ENCODE measurements at regions not wholly inside any gene's neighbourhood (a gene's known extent, or its start where the extent isn't known, plus 50 kb on each side); places are given as distances from the start of the nearest gene placed in this dataset.

DNA sequence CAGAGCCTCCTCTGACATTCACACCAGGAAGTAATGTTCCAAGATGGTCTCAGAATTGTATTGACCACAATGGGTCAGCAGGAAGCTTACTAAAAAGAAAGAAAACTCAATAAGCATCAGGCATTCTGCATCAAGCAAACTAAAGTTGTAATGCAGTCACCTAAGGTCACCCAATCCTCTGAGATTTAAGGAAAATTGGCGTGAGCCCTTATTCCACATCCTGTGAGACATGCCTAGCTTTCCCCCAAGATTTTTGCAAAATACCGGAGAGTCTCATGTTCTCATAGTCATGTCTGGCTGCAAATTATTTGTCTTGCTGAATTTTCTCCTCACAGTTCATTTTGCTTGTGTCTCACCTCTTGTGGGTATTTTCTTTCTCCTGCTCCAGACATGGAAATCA is 417.1 kb upstream of the SOX9 start:
- no peak for DNase-seq

GRCh38 chr17:71709271-71709890 is 411.4 kb upstream of the SOX9 start:
- no peak for DNase-seq

DNA sequence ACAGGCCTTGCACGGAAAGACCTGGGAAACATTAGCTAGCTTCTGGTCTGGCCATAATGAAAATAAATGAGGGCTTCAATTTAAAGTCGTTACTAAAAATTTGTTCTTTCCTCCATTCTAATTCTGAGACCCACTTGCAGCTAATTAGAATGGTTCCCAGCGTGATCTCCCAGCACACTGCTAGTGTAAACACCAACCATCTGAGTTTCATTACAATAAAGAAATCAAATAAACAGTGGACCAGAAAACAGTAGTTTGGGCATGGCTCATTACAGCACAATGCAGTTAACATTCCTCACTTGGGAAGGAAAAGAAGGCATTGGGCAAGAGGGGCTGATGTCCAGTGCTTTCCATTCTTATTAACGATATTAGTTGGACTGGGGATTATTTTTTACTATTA is 410.9 kb upstream of the SOX9 start:
- no peak for DNase-seq

- no peak for DNase-seq
Observed at GRCh38 chr17:71710816-71711215, 410.0 kb upstream of the SOX9 start.

DNA sequence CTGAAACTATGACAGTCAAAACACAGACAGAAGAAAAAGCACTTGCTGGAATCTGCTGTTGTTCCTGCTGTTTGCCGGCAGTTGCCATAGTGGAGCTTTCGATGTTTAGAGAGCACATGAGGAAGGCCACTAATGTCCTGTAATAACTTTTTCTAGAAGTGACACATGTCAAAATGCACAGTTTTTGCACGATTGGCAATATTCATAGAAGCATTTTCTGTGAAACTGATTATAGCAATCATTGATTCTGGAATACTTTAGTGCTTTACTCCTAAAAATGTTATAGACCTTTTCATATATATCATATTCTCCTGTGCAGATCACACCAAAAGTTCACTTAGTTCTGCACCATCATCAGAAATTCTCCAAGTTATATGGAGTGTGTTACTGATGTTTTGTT is 407.0 kb upstream of the SOX9 start:
- DNase-seq: no peak

- no peak for DNase-seq
Observed at GRCh38 chr17:71724339-71724738, 396.5 kb upstream of the SOX9 start.

DNA sequence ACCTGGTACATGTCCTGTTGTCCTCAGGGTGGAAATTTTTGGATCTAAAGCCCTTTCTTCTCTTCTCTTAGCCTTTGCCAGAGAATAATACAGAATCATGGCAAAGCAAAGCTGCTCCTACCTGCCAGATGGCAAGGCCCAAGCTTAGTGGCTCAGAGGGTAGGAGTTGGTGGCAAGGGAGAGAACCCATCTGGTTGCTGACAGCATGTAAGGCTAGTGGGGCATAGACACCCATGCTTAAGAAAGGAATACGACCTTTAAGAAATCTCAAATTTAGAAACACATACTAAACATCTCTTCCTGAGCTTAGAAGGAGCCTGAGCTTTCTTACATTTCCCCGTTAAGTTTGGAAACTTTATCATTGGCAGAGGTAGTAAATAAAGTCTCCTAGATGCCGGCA is 395.0 kb upstream of the SOX9 start:
- DNase-seq: no peak

- DNase-seq: no peak
Observed at GRCh38 chr17:71726341-71726740, 394.5 kb upstream of the SOX9 start.

GRCh38 chr17:71727292-71727691 is 393.5 kb upstream of the SOX9 start:
- no peak for DNase-seq

DNA sequence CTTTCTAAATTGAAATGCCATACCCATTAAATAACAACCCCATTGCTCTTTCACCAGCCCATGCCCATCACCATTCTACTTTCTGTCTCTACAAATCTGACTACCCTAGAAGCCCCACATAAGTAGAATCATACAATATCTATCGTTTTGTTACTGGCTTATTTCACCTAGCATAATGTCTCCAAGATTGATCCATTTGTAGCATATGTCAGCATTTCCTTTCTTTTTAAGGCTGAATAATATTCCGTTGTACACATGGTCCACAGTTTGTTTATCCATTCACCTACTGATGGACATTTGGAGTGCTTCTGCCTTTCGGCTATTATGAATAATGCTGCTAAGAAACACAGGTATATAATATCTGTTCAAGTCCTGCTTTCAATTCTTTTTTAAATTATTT is 393.1 kb upstream of the SOX9 start:
- no peak for DNase-seq

- no peak for DNase-seq
Observed at GRCh38 chr17:71730871-71731270, 389.9 kb upstream of the SOX9 start.

DNA sequence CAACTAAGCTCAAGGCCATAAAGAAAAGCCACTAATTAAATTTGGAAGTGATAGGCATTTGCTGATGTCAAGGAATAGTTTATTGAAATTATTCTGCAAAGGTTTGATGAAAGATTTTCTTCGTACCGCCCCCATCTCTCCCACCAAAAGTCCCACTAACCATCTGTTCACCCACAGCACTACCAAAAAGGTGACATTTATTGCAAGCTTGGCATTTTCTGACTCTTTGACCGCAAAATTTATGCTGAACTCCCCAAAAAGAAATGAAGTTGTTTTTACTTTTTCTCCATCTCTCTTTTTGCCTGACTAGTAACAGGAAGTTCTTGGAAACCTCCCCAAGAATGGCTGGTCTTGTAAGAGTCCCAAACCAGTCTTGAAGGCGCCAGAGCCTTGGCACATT is 384.9 kb upstream of the SOX9 start:
- no peak for DNase-seq

- no peak for DNase-seq
Observed at GRCh38 chr17:71740866-71741265, 380.0 kb upstream of the SOX9 start.

- DNase-seq: no peak
Observed at GRCh38 chr17:71741836-71742235, 379.0 kb upstream of the SOX9 start.

DNA sequence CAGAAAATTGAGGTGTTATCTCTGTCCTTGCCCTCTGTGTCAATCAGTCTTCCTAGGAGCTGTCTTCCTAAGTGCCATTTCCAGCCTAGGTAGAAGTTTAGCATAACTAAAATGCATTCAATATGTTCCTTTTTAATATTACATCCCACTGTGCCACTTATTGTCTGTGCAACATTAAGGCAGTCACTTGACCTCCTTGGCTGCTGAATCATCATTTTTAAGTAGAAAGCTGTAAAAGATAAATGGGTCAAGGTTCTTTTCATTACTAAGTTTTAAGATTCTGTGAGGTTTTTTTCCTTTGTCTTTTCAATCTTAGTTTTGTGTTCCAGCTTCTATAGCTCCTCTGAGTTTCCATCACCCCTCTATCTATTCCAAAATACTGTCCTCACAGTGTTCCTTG is 371.9 kb upstream of the SOX9 start:
- no peak for DNase-seq

DNA sequence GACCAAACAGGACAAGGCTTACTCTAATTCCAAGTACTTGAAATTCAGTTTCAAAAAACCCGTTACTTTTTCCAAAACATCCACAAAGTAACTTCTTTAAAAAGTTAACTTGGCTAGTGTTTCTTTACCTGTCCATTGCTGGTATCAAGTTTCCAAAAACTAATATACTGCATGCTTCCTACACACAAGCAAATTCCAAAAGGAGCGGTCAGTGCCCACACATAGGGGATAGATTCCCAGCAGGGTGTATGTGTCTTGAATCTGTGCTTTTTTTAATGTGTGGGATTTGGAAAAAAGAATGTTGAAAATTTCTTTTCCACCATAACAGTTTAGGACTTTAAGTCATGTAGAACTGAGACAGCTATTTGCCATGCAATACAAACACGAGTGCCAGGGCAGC is 367.8 kb upstream of the SOX9 start:
- DNase-seq: no peak

DNA sequence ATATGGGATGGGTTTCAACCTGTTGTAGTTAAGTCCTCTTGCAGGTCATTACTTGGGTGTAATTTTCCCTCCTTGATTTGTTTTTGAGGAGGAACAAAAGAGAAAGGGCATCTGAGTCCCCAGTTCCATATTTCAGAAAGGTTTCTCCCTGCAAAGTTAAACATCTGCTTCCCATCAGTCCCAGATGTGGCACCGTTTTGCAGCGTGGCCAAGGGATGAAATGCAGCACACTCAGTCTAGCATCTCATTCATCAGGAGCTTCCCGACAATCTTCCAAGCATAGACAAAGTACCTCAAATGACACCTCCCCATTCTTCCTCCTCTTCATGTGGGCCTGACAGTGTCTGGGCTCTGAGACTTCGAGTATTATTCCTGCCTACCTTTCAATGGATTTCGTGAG is 363.7 kb upstream of the SOX9 start:
- no peak for DNase-seq

DNA sequence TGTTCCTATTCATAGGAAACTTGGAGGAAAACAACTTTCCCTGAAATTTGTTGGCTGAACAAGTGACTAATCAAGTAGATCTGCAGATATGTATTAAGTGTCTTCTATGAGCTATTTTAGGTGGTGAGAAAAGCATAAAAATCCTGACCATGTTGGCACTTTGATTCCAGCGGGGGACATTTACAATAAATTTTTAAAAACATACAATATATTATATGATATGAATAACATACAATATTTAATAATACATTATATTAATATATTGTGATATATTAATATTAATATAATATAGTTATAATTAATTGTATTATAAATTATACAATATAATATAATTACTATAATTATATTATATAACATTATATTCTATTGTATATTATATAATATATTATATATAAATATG is 362.9 kb upstream of the SOX9 start:
- no peak for DNase-seq

DNA sequence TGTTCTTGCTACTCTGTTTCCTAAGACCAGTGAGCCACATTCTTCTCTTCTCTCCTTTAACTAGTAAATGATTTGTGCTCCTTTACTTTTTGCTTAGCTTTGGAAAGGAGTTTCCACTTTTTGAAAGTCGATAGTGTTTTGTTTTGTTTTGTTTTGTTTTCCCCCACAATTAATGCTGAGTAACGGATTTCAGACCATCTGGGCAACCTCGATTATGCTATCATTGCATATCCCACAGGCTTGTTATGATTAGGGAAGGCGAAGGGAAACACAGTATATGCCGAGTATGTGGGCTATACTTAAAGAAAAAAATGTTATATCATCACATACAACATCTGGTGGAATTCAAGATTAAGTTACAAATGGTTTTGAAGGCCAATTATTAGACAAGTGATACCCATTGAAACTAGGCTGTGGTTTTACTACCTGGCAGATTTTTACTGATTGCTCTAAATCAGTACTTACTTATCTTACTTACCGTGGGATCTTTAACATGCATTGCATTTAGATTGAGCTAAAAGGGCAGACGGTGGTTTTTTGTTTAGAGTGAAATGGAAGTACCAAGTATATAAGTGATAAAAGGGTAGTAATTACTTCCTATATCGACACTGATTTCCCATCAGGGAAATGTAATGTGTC is 361.3 kb upstream of the SOX9 start:
- DNase-seq: no peak

- no peak for DNase-seq
Observed at GRCh38 chr17:71760062-71760720, 360.6 kb upstream of the SOX9 start.

DNA sequence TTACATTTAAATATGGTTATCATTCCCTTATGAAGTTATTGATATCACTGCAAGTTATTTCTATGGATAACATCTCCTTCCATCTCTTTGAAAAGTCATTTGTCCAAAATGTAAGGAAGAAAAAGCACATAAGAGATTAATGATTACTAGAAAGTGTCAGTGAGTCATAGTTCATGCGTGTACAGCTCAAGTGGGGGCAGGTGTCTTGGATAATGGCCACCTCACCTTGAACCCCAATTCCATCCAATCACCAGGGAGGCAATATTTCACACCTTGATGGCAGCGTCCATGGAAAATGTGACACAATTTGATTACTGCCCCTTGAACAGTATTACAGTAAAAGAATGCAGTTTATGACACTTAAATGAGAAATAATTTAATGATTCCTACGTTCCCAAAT is 358.3 kb upstream of the SOX9 start:
- no peak for DNase-seq

GRCh38 chr17:71764505-71764904 is 356.3 kb upstream of the SOX9 start:
- DNase-seq: no peak

DNA sequence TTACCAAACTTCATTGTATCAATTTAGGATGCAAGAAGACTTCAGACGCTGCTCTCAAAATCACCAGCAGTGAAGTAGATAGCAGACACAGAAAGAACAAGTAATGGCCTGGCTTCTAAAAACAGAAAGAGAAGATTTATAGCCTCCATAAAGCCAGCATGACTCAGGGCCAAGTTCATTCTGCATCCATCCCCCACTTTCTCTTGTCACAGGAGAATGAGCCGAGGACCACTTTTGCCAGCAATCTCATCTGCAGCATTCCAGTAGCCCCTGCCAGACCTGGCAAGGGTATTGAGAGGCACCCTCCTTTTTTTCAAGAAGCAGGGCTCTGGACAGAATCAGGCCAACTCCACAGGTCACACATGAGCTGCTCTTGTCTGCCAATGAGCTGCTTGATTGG is 355.4 kb upstream of the SOX9 start:
- DNase-seq: no peak

DNA sequence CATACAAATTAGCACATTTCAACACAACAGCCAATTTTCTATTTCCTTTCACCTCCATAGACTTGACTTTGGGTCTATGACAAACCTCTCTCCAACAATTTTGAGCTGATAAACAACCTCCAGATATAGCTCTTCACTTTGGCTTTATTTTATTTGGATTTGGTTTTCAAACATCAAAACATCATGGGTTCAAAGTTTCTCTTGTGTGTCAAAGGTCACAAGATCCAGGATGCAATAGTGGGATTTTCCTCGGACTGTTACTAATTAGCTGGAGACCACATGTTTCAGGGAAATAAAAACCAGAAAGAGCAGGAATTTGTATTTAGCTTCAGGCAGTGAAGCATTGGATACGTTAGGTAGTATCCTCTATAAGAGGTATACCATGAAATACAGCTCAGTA is 351.0 kb upstream of the SOX9 start:
- DNase-seq: no peak

All from activated naive CD4-positive, alpha-beta T cell treated with anti-CD3 and anti-CD28 coated beads, Interleukin-2, amount 50 U/mL, for 16 hours (primary cell).